ENCODE measurements at regions not wholly inside any gene's neighbourhood (a gene's known extent, or its start where the extent isn't known, plus 50 kb on each side); places are given as distances from the start of the nearest gene placed in this dataset.
"Not testable (repeated sequence)": the region's sequence is repeated elsewhere in the genome, so short reads cannot be mapped to it uniquely, and the experiment has no call there.

DNA sequence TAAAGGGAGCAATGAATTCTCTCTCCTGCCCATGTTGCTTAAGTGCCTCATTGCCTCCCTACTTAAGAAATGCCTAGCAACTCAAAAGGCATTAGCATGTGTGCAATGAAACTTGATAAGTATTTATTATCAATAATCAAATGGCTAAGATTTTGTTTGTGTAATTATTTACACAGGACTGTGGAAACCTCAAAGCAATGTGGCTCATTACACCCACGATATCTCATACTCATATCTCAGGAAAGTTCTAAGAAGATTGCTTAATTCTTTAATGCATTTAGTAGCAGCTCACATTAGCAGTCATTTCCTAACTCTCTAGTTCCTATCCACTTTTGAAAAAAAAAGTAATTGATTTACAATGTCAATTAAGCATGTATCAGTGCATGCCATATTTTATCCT is 253.3 kb downstream of the DUSP10 start:
- DNase-seq = no peak

DNA sequence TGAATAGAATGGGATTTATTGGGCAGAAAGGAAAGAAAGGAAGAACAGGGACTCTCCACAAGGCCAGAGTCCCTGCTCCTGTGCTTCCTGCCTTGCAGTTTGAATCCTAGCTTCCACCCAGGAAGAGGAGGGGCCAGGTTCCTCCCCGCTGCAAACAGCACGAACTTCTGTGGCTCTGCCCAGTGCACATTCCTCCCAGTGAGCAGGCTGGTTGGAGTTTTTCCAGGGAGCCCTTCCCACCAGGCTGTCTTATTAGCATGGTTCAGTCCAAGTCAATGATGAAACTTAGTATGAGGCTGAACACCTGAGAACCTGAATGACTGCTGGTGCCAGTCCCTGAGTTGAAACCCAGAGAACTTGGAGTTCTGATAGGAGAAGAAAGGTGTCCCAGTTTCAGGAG is 247.2 kb downstream of the DUSP10 start:
- DNase-seq = no peak

DNA sequence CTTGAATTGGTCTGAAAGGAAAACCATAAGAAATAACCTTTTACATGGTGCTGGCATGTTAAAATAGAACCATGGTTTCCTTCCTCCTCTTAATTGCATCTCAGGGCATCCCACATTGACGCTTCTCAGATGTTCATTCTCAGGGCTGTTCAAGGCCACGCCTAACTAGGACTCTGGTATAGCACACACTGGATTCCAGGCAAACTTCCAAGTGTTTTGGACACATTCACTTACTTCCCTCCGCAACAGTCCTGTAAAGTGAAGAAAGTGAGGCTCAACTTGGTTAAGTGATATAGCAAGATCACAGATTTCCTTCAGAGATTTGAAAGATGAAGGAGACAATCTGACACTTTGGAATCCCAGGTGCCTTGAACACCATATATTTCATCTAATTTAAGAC is 244.8 kb downstream of the DUSP10 start:
- DNase-seq = no peak

DNA sequence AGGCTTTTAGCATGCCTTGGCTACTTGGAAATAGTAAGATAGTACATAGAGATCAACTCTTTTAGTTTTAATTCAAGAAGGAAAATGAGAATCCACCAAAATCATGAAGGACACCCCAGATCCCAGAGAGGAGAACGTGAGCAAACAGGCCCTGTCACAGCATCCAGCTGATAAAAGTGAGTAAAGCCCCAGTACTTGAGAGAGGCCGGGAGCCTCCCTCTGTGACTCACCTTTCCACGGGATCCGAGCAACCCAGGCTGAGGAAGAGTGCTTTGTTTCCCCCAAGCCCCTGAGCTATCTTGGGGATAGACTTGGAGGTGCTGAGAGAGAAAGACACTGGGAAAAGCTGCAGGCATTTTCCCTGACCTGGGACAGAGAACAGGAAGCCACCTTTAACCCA is 238.6 kb downstream of the DUSP10 start:
- no peak for DNase-seq

DNA sequence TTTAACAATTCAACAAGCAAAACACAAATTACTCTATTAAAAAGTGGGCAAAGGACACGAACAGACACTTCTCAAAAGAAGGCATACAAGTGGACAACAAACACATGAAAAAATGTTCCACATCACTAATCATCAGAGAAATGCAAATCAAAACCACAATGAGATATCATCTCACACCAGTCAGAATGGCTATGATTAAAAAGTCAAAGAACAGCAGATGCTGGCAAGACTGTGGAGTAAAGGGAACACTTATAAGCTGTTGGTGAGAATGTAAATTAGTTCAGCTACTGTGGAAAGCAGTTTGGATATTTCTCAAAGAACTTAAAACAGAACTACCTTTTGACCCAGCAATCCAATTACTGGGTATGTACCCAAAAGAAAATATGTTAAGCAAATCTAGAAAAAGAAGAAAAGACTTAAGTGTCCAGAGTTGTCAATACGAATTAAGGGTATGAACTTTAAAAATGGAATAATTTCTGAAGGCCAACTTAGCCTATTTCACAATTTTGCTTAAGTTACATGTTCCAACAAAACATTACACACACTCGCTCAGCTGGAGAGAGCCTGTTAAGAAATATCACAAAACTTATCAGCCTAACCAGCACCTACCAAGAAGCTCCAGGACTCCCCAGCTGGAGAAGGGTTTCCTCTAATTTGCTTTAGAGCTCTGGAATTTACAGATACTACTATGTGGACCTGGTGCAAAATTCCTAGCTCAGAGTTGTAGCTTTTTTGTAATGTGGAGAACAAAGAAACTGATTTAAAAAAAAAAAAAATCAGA is 232.1 kb downstream of the DUSP10 start:
- no peak for DNase-seq

DNA sequence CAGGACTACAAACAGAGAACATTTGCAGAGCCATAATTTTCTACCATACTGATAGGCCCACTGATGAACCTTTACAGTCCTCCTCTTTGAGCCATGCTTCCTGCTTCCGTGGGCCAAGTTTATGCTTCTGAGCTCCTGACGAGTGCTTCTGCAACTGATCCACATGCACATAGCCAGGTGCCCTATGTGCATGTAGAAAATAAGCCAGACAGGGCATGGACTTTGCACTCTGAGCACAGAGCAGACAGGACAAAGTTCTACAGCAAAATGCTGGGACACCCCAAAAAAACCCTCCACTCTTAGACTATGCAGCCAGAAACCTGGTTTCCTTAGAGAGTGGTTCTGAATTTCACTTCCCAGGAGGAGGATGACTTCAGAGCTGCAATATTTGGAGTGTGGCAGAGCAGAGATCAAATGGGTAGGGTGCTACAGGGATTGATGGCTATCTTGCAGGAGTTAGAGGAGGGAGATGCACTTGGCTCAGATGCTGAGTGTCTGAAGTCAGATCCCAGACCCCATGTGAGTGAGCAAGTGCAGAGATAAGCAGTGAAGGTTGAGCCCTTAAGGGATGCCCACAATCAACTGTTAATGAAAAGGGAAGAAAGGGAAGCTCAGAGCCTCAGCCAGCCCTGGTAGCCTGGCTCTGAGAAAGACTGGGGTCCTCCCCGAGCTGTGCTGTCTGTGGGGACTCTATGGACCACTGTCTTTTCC is 230.9 kb downstream of the DUSP10 start:
- no peak for DNase-seq

DNA sequence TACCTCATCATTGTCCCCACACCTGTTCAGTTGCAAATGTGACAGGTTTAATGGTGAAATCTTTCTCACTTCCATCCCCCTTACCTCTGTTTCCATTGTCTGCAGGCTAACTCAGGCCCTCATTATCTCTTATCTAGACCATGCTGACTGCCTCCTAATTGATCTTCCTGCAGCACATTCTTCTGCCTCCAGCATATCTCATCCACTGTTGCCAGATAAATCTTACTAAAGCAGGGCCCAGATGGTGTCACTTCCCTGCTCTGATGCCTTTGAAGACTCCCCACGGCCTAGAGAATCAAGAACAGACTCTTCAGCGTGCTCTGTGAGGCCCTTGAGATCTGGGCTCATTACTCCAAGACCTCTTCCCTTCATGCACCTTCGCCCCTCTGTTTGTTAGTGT is 230.1 kb downstream of the DUSP10 start:
- DNase-seq = no peak

DNA sequence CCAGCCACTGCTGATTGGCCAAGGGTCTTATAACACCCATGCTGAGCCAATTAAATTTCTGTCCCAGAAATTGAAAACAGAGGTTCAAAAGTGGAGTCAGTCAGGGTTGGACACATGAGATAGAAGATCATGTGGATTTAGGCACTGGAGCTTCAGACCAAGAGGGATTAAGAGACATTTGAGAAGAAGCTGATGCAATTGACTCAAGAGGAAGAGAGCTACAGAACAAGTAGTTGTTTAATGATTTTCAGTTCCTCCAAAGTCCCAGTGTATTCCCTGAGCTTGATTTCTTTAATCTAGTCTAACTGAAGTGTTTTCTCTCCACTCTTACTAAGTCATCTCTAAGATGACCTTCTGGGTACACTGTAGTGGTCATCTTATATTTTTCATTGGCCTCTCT is 227.1 kb downstream of the DUSP10 start:
- DNase-seq = no peak

DNA sequence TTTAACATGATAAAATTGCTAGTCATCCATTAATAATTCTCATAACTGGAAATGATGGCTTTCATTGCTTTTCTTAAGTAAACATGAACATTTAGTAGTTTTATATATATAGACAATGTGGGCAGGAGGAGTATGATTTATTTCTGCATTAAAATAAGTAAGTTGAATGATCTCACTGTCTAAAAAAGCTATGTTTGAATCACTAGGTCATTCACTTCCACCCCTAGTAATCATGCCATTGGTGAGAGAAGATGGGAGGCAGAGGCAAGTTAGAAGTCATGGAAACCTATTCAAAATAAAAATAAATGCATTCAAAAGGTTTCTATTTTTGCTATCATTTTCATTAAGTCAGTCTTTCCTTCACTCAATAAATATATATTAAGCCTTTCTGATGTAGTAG is 226.4 kb downstream of the DUSP10 start:
- no peak for DNase-seq

DNA sequence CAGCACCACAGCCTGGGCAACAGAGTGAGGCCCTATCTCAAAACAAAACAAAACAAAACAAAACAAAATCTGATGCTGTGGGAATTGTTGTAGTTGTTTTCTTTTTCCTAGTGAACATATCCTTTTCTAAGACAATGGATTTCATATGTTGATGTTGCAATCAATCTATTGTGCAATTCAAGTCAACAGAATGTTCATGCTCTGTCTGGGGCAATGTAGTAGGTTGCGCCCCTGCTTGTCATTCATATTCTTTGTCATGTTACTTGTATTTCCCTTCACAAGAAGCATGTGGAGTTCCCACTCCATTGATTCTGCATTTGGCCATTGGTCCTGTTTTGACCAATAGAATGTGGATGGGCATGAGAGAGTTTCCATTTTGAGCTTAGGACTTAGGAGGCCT is 223.9 kb downstream of the DUSP10 start:
- DNase-seq = no peak

DNA sequence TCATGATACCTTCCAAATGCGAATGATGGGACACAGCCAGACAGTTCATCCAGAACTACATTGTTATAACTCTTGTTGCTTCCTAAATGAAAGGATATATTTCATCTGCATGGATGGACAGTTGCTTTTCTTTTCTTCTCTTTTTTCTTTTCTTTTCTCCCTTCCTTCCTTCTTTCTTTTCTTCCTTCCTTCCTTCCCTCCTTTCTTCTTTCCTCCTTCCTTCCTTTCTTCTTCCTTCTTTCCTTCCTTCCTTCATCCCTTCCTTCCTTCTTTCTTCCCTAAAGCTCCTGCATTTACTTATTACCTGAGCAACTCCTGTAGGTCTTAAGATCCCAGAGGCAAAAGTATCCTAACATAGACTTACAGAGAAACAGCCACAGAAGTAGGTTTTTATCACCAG is 221.6 kb downstream of the DUSP10 start:
- no peak for DNase-seq

DNA sequence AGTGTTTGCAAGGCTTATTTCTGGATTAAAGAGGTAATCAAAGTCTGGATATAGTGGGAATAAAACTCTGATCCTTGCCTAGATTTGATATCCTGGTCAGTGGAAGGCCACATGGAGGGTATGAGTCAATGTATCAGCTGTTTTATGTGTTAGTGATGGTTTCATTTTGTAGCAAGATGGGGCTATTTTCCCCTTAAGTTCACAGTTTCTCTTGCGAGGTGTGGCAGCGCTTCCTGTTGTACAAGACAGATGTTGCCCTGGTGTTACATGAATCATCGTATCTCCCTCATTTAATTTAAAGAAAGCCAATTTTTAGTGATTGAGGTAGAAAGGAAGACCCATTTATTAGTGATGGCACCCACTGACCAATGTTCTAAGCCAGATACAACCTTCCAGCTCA is 220.2 kb downstream of the DUSP10 start:
- DNase-seq = no peak

DNA sequence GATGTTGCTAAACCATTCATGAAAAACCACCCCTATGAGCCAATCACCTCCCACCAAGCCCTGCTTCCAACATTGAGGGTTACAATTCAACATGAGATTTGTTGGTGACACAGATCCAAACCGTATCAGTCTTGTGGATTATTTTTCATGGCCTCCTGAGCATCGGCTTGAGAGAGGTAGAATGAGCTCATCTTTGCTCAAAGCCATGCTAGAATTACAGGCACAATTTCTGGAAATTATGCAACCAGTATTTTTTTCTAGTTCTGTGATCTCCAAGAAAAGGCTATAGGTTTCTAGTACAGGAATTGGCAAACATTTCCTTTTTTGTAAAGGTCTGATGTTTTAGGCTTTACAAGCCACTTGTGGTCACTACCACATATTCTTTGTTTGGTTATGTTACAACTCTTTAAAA is 219.4 kb downstream of the DUSP10 start:
- no peak for DNase-seq

DNA sequence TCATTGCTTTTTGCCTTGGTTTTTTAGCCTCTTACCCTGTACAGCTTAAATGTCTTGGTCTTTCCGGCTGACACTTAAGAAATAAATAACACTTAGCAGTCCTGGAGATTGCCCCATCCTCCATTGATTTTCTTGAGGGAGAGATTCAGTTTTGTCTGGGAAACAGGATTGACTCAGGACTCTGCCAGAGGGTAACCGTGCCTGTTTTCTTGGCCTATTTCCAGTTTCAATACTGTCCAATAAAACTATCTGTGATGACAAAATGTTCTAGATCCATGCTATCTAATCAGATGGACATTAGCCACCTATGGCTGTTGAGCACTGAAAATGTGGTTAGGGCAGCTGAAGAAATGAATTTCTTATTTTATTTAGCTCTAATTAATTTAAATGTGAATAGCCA is 216.1 kb downstream of the DUSP10 start:
- DNase-seq = no peak

DNA sequence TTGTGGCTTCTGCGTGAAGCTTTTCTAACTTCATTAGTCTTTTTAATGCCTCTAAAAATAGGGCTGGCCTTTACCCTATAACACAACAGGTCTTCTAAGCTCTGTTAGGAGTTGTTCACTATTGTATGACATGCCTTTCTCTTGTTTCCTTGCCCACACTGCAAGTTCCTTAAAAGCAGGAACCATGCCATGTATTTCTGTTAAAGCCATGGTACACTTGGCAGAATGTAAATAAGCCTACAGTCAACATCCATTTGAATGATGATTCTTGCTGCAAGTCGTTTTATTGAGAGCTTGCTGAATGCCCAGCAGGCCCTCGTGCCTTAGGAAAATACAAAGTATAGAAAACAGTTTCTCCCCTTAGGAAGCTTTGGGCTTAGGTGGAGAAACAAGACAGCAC is 214.6 kb downstream of the DUSP10 start:
- no peak for DNase-seq

DNA sequence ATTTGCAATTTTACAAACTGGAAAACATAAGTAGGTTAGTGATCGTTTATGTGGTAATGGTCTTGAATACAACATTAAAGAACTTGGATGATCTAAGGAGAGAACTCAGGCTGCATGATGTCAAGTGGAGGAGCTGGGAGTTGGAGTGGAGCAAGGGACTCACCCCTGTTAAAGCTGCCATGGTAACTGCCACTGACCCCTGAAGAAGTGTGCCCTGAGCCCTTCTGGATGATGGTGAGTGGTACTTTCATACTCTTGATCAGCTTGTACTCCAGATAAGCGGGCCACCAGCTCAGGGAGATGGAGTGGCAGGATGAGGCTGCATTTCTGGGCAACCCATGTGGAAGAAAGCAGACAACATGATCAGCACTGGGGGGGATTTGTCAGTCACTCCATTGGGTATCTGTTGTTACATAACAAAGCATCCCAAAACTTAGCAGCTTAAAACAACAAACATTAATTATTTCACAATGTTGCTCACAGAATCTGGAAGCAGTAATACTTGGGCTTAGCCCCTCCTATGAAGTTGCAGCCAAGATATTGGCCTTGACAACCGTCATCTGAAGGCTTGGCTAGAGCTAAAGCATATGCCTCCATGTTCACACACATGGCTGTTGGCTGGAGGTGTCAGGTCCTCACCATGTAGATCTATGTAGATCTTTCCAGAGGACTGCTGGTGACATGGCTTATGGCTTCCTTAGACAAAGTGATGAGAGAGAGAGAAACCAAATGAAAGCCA is 213.8 kb downstream of the DUSP10 start:
- DNase-seq = no peak

DNA sequence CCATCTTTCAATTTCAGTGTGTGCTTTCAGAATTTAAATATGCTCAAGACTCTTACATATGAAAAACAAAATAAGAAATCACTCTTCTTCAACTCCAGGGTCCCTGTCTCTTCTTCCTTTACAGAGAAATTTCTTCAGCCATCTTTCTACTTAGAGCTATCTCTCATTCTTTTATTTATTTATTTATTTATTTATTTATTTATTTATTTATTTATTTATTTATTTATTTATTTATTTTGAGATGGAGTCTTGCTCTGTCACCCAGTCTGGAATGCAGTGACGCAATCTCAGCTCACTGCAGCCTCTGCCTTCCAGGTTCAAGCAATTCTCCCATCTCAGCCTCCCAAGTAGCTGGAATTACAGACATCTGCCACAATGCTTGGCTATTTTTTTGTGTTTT is 211.7 kb downstream of the DUSP10 start:
- not testable (repeated sequence) for DNase-seq

DNA sequence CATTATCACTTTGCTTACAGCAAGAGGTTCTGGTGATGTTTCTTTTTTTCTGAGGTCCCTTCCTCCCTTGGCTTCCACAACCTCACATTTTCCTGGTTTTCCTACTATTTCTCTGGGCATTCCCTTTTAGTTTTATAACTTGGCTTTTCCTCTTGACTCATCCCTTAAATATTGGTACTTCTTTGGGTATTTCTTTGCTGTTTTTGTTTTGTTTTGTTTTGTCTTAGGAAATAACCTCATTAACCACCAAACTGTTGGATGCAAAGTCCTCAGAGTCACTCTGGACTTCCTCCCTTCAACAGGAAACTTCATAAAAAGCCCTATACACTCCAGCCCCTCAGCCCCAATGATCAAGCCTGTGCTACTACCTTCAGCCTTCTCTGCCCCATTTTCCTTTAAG is 211.1 kb downstream of the DUSP10 start:
- DNase-seq = no peak

DNA sequence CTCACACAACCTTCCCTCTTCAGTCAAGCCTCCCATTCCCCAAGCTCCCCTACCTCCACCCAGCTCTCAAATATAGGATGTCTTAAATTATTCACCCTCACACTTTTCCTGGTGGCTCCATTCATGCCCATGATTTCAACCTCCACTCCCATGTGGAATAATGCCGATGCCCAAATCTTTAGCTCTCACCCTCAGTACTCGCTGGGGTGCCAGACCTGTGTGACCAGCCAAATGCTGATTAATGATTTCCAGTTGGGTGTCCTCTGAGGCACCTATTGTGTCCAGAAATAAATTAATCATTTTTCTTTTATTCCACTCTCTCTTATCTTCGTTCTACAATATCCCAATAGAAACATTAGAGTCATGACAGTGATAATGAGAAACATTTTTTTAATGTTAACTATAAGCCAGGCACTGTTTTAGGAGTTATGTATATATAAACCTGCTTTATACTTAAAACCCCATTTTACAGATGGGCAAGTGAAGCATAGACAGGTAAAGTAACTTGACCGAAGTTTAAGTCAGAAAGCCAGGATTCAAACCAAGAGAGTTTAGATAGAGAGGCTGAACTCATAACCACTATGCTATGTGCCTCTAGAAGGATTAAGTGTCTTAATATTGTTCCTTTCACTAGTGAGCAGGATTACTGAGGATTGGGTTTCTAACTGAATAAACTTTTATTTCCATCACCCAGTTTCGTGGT is 209.7 kb downstream of the DUSP10 start:
- DNase-seq = no peak

DNA sequence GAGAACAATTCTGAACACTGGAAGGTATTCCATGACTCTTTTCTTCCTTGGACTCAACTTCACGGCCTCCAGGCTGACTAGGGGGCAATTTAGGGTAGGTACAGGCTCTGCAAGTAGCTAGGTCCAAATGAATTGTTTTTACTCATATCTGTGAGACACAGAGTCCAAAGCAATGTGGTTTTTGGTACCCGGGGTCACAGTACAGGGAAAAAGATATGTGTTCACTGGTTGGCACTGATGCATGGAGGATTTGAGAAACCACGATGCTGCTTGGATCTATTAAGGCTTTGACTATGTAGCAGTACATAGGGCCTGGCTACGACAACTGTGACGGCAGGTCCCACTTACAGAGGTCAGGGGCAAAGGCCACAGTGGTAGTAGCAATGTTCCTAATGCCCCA is 200.6 kb downstream of the DUSP10 start:
- DNase-seq = no peak

DNA sequence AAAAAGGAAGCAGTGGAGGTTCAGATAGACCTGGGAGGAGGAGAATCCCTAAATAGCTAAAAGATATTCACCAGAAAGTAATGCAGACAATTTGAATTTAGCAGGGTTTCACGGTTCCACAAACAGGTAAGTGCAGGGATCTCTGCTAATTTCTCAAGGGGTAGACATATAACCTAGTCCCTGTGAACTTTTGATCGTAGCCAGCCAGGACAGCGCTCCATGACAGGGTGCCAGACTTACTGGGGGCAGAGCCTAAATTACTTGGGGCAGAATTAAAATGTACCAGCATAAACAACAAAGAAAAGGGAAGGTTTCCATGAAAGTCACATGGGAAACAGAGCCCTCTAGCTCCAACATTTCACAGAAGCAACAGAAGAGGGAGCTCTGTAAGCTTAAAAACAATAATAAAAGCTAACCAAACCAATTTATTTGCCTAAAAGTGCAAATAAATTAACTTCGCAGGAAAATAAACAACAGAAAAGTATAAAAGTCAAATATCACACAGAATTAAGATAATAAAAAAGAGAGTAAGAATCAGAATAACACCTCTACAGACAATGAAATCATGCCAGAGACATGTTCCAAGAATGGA is 198.3 kb downstream of the DUSP10 start:
- peak; percentile 2 for DNase-seq

DNA sequence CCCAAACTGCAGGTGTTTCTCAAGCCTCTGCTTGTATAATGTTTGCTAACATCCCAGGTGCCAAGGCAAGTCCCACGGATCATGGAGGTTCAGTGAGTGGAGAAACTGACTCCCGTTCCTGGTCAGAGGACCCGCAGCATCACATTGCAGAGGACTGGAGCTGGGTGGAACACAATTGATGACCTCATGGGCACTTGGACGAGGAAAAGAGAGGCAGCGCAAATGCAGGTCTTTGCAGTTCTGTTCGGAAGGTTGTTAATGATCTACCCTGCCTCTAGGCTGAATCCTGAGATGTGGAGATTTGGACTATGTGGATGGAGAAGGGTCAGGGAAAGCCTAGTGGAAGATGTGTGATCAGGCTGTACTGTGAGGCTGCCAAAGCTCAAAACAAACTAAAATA is 192.9 kb downstream of the DUSP10 start:
- no peak for DNase-seq

DNA sequence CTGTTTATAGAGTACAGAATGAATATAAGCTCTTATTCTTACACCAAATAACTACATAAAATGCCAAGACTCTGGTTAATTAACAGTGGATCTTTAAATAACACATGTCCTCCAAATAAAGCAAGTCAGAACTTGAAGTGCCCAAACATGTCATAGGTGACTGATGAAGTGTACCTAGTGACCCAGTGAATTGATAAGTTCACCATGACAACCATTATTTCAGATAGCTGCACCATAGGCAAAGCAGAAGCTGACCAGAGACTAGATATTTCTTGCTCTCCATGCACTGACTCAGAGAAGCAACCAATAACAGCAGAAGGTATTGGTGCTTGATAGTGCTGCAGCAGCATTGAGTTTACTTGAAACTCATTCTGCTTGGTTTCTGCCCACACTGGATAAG is 192.1 kb downstream of the DUSP10 start:
- no peak for DNase-seq

Data from NCI-H1694 (cell line).